WTC11 (cell line): ENCODE measurements at regions not wholly inside any gene's neighbourhood (a gene's known extent, or its start where the extent isn't known, plus 50 kb on each side); places are given as distances from the start of the nearest gene placed in this dataset.

Experiments
- ATAC-seq: fragments of 200-7000 bp; cut with Tn5 transposase; 2 replicates; pipeline ENCODE4 v1.10.0; 2021; ENCODE audit warnings: mild to moderate bottlenecking, moderate library complexity
- CTCF ChIA-PET: fragments of 300-600 bp; sonication (Branson Sonifier 250); formaldehyde crosslinking; loops from one replicate; lab custom pipeline; 2021; ENCODE audit warnings: antibody characterized with exemption; lab: Charles Lee
- POLR2A ChIA-PET: fragments of 350-600 bp; sonication (Branson Sonifier 250); formaldehyde crosslinking; loops from one replicate; lab custom pipeline; 2021; ENCODE audit warnings: antibody characterized with exemption; lab: Charles Lee
- DNase-seq: peaks from one replicate; pipeline ENCODE4 v3.0.0; 2021; ENCODE audit warnings: low spot score
- H3K27ac Mint-ChIP-seq: 2 replicates; pipeline ENCODE4 v1.8.0; 2021; ENCODE audit warnings: mixed read lengths
- H3K27me3 Mint-ChIP-seq: 2 replicates; pipeline ENCODE4 v1.8.0; 2021; ENCODE audit warnings: low read depth, mild to moderate bottlenecking, moderate library complexity, mixed read lengths
- H3K36me3 Mint-ChIP-seq: 2 replicates; pipeline ENCODE4 v1.8.0; 2021; ENCODE audit warnings: mixed read lengths
- H3K4me1 Mint-ChIP-seq: 2 replicates; pipeline ENCODE4 v1.8.0; 2022; ENCODE audit warnings: mixed read lengths
- H3K4me3 Mint-ChIP-seq: 2 replicates; pipeline ENCODE4 v1.8.0; 2021; ENCODE audit warnings: mild to moderate bottlenecking, moderate library complexity, mixed read lengths
- H3K9me3 Mint-ChIP-seq: 2 replicates; pipeline ENCODE4 v1.8.0; 2021; ENCODE audit warnings: mixed read lengths
- EMX1 ChIP-seq: fragments of 250-450 bp; sonication (Bioruptor Pico); IDR thresholded peaks from 2 replicates; pipeline ENCODE4 v1.8.0; 2021; ENCODE audit warnings: mild to moderate bottlenecking
- FOXP1 ChIP-seq: sonication (generic); formaldehyde crosslinking; IDR thresholded peaks from 2 replicates; pipeline ENCODE4 v1.8.0; 2022; ENCODE audit warnings: missing genetic modification reagents, mild to moderate bottlenecking, moderate library complexity, borderline replicate concordance
- GTF2I ChIP-seq: fragments of 250-450 bp; sonication (Bioruptor Pico); conservative IDR thresholded peaks from 2 replicates; pipeline ENCODE4 v1.4.0; 2021; ENCODE audit warnings: mild to moderate bottlenecking
- MXD4 ChIP-seq: fragments of 250-450 bp; sonication (Bioruptor Pico); IDR thresholded peaks from 2 replicates; pipeline ENCODE4 v1.8.0; 2021; ENCODE audit warnings: mild to moderate bottlenecking, moderate library complexity, borderline replicate concordance
- NFE2L1 ChIP-seq: sonication (generic); formaldehyde crosslinking; IDR thresholded peaks from 2 replicates; pipeline ENCODE4 v1.8.1; 2023; ENCODE audit warnings: missing genetic modification reagents
- SP1 ChIP-seq: sonication (generic); formaldehyde crosslinking; conservative IDR thresholded peaks from 2 replicates; pipeline ENCODE4 v1.8.1; 2022; ENCODE audit warnings: missing genetic modification reagents
- ZBTB21 ChIP-seq: sonication (generic); formaldehyde crosslinking; IDR thresholded peaks from 2 replicates; pipeline ENCODE4 v1.8.1; 2023; ENCODE audit warnings: mild to moderate bottlenecking, missing genetic modification reagents, borderline replicate concordance
- ZNF219 ChIP-seq: sonication (generic); formaldehyde crosslinking; IDR thresholded peaks from 2 replicates; pipeline ENCODE4 v1.8.0; 2023; ENCODE audit warnings: missing genetic modification reagents, mild to moderate bottlenecking, borderline replicate concordance
- ZNF263 ChIP-seq: sonication (generic); formaldehyde crosslinking; IDR thresholded peaks from 2 replicates; pipeline ENCODE4 v1.8.1; 2022; ENCODE audit warnings: low read depth, mild to moderate bottlenecking, moderate library complexity, missing genetic modification reagents
- TF ChIP-seq, protein P1 (sequence below): sonication (generic); formaldehyde crosslinking; IDR thresholded peaks from 2 replicates; pipeline ENCODE4 v1.8.0; 2022; ENCODE audit warnings: mild to moderate bottlenecking, missing genetic modification reagents
- TF ChIP-seq, protein P2 (sequence below): fragments of 200-600 bp; IDR thresholded peaks from 2 replicates; pipeline ENCODE4 v1.8.0; 2022; ENCODE audit warnings: antibody characterized with exemption
- TF ChIP-seq, protein P3 (sequence below): sonication (generic); formaldehyde crosslinking; IDR thresholded peaks from 2 replicates; pipeline ENCODE4 v1.8.1; 2022; ENCODE audit warnings: missing genetic modification reagents, borderline replicate concordance
- TF ChIP-seq, protein P4 (sequence below): sonication (generic); formaldehyde crosslinking; IDR thresholded peaks from 2 replicates; pipeline ENCODE4 v1.8.0; 2023; ENCODE audit warnings: missing genetic modification reagents
- TF ChIP-seq, protein P5 (sequence below): sonication (generic); formaldehyde crosslinking; IDR thresholded peaks from 2 replicates; pipeline ENCODE4 v1.8.1; 2022; ENCODE audit warnings: low read depth, mild to moderate bottlenecking, moderate library complexity, missing genetic modification reagents, borderline replicate concordance
- TF ChIP-seq, protein P6 (sequence below): sonication (generic); formaldehyde crosslinking; IDR thresholded peaks from 2 replicates; pipeline ENCODE4 v1.8.1; 2022; ENCODE audit warnings: low read depth, missing genetic modification reagents, borderline replicate concordance
- TF ChIP-seq, protein P7 (sequence below): sonication (generic); formaldehyde crosslinking; IDR thresholded peaks from 2 replicates; pipeline ENCODE4 v1.8.1; 2023; ENCODE audit warnings: mild to moderate bottlenecking, missing genetic modification reagents, borderline replicate concordance

DNA sequence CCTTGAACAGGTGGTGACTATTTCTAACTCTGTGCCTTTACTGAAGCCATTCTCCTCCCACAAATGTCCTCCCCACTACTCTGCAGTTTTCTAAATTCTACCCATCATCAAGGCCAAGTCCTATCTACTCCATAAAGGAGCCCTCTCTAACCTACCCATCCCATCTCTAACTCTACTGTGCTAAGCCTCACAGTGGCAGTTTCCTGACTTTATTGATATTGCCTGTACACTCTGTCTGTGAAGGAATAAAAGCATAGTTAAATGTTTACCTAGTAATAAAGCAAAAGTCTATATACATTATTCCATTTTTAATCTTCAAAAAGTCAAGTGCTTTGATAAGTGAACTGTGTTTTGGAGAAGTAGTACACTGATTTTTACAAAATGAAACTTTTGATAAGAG, 178.4 kb upstream of the HMCN1 start (continued):
- TF ChIP-seq, protein P1, sequence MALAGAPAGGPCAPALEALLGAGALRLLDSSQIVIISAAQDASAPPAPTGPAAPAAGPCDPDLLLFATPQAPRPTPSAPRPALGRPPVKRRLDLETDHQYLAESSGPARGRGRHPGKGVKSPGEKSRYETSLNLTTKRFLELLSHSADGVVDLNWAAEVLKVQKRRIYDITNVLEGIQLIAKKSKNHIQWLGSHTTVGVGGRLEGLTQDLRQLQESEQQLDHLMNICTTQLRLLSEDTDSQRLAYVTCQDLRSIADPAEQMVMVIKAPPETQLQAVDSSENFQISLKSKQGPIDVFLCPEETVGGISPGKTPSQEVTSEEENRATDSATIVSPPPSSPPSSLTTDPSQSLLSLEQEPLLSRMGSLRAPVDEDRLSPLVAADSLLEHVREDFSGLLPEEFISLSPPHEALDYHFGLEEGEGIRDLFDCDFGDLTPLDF (CRISPR knock-in tag), result no peak
- TF ChIP-seq EMX1, result no peak

DNA sequence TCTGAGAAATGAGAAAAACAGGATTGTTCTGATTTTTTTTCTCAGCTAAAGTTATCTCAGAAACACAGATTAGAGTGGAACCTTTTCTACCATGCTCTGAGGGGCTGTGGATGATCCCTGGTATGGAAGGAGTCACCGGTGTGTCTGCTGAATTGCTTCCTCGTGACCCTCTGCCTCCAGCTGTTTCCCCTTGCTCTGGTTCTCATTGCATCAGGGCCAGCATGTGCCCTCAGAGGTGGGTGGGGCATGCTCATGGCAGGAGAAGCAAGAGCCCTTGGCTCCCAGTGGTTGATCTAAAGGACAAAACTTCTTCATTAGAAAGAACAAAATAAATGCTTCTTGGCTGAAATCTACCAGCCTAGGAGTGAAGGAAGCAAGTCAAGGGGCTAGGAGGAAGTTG, 183.2 kb upstream of the HMCN1 start:
- H3K4me3 Mint-ChIP-seq, result no peak overlapping the region
- no peak for ATAC-seq

DNA sequence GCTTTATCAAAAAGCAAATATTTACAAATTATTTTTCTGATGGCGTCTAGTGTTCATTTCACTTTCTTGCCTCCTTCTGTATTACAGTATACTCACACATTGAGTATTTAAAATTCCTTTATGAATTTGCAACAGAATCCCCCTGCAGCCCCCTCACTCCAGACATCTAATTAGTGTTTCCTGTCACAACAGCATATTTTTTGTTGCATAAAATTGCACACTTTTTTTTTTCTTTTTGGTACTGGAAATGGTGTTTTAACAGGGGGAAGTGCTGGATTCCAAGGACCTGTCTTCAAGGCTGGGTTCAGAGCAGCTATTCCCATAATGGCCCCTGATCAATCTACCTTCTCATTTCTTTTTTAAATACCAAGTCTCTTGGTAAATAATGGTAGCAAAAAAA, 184.3 kb upstream of the HMCN1 start:
- peaks cover 24% of the 10 kb centered on the region for H3K4me1 Mint-ChIP-seq
- DNase-seq, result no peak
- H3K27ac Mint-ChIP-seq, result no peak overlapping the region
- TF ChIP-seq, protein P2, sequence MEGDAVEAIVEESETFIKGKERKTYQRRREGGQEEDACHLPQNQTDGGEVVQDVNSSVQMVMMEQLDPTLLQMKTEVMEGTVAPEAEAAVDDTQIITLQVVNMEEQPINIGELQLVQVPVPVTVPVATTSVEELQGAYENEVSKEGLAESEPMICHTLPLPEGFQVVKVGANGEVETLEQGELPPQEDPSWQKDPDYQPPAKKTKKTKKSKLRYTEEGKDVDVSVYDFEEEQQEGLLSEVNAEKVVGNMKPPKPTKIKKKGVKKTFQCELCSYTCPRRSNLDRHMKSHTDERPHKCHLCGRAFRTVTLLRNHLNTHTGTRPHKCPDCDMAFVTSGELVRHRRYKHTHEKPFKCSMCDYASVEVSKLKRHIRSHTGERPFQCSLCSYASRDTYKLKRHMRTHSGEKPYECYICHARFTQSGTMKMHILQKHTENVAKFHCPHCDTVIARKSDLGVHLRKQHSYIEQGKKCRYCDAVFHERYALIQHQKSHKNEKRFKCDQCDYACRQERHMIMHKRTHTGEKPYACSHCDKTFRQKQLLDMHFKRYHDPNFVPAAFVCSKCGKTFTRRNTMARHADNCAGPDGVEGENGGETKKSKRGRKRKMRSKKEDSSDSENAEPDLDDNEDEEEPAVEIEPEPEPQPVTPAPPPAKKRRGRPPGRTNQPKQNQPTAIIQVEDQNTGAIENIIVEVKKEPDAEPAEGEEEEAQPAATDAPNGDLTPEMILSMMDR, result no peak
- TF ChIP-seq ZNF219 (CRISPR knock-in tag), result no peak
- TF ChIP-seq GTF2I, result no peak
- TF ChIP-seq, protein P3, sequence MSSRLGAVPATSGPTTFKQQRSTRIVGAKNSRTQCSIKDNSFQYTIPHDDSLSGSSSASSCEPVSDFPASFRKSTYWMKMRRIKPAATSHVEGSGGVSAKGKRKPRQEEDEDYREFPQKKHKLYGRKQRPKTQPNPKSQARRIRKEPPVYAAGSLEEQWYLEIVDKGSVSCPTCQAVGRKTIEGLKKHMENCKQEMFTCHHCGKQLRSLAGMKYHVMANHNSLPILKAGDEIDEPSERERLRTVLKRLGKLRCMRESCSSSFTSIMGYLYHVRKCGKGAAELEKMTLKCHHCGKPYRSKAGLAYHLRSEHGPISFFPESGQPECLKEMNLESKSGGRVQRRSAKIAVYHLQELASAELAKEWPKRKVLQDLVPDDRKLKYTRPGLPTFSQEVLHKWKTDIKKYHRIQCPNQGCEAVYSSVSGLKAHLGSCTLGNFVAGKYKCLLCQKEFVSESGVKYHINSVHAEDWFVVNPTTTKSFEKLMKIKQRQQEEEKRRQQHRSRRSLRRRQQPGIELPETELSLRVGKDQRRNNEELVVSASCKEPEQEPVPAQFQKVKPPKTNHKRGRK, result no peak
- no peak for TF ChIP-seq MXD4 (CRISPR knock-in tag)
- TF ChIP-seq SP1 (CRISPR knock-in tag), result no peak
- TF ChIP-seq, protein P4, sequence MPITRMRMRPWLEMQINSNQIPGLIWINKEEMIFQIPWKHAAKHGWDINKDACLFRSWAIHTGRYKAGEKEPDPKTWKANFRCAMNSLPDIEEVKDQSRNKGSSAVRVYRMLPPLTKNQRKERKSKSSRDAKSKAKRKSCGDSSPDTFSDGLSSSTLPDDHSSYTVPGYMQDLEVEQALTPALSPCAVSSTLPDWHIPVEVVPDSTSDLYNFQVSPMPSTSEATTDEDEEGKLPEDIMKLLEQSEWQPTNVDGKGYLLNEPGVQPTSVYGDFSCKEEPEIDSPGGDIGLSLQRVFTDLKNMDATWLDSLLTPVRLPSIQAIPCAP, result no peak
- TF ChIP-seq ZNF263 (CRISPR knock-in tag), result no peak
- no peak for TF ChIP-seq FOXP1
- no peak overlapping the region for H3K4me3 Mint-ChIP-seq
- H3K36me3 Mint-ChIP-seq, result peaks cover 4% of the 10 kb centered on the region; the same call in 1 of the 2 replicates
- H3K27me3 Mint-ChIP-seq, result peaks cover 3% of the 10 kb centered on the region; the same call in 1 of the 2 replicates
- ChIA-PET CTCF (no interaction called here), POLR2A (no interaction called here)
- ATAC-seq, result no peak
- H3K9me3 Mint-ChIP-seq, result peaks cover 37% of the 10 kb centered on the region

More for the DNA sequence above, 183.2 kb upstream of the HMCN1 start:
- Mint-ChIP-seq H3K4me1 (peaks cover 15% of the 10 kb centered on the region), H3K27ac (no peak overlapping the region), H3K9me3 (peaks cover 37% of the 10 kb centered on the region), H3K27me3 (peaks cover 3% of the 10 kb centered on the region; the same call in 1 of the 2 replicates), H3K36me3 (peaks cover 4% of the 10 kb centered on the region; the same call in 1 of the 2 replicates)
- DNase-seq, result no peak
- CTCF ChIA-PET, result no interaction called here
- TF ChIP-seq, protein P5, sequence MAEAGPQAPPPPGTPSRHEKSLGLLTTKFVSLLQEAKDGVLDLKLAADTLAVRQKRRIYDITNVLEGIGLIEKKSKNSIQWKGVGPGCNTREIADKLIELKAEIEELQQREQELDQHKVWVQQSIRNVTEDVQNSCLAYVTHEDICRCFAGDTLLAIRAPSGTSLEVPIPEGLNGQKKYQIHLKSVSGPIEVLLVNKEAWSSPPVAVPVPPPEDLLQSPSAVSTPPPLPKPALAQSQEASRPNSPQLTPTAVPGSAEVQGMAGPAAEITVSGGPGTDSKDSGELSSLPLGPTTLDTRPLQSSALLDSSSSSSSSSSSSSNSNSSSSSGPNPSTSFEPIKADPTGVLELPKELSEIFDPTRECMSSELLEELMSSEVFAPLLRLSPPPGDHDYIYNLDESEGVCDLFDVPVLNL (CRISPR knock-in tag), result no peak
- TF ChIP-seq, protein P4, result no peak
- no peak for TF ChIP-seq ZNF263 (CRISPR knock-in tag)
- TF ChIP-seq, all 79 proteins: peak for 0
- POLR2A ChIA-PET, result no interaction called here

DNA sequence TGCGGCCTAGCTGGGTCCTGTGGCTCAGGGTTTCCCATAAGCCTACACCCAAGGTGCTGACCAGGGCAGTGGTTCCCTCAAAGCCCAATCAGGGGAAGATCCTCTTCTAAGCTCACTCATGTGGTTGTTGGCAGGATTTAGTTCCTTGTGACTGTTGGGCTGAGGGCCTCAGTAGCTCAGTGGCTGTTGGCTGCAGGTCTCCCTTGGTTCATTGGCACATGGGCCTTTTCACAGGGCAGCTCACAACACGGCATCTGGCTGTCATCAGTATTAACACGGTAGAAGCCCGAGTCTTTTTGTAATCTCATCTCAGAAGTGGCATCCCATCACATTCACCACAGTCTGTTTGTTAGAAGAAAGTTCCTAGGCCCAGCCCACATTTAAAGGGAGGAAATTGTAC, 188.2 kb upstream of the HMCN1 start:
- no peak overlapping the region for H3K4me3 Mint-ChIP-seq
- H3K27ac Mint-ChIP-seq, result no peak overlapping the region
- peaks cover 3% of the 10 kb centered on the region for H3K27me3 Mint-ChIP-seq
- H3K4me1 Mint-ChIP-seq, result peaks cover 46% of the 10 kb centered on the region
- H3K36me3 Mint-ChIP-seq, result peaks cover 1% of the 10 kb centered on the region; the same call in 1 of the 2 replicates
- no peak for DNase-seq
- POLR2A ChIA-PET, result no interaction called here
- peaks cover 11% of the 10 kb centered on the region; the same call in 1 of the 2 replicates for H3K9me3 Mint-ChIP-seq
- CTCF ChIA-PET, result interaction anchor here (0.6 to 2.2 kb wide), 3 partner anchors 50 to 376 kb away, joined by 3 to 8 read pairs (median 7); no protein-coding TSS in a partner anchor
- no peak for ATAC-seq
- no peak for TF ChIP-seq NFE2L1 (CRISPR knock-in tag)
- TF ChIP-seq, protein P6, sequence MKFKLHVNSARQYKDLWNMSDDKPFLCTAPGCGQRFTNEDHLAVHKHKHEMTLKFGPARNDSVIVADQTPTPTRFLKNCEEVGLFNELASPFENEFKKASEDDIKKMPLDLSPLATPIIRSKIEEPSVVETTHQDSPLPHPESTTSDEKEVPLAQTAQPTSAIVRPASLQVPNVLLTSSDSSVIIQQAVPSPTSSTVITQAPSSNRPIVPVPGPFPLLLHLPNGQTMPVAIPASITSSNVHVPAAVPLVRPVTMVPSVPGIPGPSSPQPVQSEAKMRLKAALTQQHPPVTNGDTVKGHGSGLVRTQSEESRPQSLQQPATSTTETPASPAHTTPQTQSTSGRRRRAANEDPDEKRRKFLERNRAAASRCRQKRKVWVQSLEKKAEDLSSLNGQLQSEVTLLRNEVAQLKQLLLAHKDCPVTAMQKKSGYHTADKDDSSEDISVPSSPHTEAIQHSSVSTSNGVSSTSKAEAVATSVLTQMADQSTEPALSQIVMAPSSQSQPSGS, result no peak
- TF ChIP-seq, protein P7, sequence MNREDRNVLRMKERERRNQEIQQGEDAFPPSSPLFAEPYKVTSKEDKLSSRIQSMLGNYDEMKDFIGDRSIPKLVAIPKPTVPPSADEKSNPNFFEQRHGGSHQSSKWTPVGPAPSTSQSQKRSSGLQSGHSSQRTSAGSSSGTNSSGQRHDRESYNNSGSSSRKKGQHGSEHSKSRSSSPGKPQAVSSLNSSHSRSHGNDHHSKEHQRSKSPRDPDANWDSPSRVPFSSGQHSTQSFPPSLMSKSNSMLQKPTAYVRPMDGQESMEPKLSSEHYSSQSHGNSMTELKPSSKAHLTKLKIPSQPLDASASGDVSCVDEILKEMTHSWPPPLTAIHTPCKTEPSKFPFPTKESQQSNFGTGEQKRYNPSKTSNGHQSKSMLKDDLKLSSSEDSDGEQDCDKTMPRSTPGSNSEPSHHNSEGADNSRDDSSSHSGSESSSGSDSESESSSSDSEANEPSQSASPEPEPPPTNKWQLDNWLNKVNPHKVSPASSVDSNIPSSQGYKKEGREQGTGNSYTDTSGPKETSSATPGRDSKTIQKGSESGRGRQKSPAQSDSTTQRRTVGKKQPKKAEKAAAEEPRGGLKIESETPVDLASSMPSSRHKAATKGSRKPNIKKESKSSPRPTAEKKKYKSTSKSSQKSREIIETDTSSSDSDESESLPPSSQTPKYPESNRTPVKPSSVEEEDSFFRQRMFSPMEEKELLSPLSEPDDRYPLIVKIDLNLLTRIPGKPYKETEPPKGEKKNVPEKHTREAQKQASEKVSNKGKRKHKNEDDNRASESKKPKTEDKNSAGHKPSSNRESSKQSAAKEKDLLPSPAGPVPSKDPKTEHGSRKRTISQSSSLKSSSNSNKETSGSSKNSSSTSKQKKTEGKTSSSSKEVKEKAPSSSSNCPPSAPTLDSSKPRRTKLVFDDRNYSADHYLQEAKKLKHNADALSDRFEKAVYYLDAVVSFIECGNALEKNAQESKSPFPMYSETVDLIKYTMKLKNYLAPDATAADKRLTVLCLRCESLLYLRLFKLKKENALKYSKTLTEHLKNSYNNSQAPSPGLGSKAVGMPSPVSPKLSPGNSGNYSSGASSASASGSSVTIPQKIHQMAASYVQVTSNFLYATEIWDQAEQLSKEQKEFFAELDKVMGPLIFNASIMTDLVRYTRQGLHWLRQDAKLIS (CRISPR knock-in tag), result no peak
- TF ChIP-seq ZBTB21, result no peak
